ENCODE measurements at regions not wholly inside any gene's neighbourhood (a gene's known extent, or its start where the extent isn't known, plus 50 kb on each side); places are given as distances from the start of the nearest gene placed in this dataset.

DNA sequence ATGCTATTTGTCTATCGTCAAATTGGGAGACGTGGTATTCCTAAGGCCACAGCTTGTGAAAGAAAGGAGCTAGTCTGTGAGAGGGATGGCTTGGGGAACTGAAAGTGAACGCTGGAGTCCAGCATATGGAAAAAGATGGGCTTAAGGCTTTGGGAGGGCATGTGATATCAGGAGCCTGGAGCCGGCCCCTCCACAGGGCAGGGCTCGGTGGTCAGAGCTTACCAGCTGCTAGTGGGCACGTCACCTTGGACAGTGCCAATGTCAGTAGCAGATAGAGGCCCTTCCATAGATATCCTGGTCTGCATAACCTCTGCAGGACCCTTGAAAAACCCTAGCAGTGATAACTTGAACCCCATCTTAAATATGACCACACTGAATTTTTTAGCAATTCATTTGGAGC is 259.1 kb upstream of the RAB6C start:
- no peak for DNase-seq

DNA sequence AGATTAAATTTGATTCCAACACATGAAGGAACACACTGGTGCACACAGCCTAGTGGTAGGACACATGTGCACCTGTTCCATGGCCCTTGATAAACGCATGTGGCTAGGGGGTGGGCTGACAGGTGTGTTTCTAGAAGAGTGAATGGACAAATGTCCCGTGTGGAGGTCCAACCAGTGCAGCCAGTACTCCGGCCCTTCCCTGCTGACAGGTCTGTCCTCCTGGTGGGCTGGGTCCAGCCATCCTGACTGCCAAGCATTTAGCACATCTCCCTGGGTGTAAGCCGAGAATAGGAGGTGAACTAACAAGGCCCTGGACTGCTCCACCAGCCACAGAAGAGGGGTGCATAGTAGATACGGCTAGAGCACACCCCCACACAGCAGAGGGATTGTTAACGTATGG is 258.7 kb upstream of the RAB6C start:
- DNase-seq: no peak

DNA sequence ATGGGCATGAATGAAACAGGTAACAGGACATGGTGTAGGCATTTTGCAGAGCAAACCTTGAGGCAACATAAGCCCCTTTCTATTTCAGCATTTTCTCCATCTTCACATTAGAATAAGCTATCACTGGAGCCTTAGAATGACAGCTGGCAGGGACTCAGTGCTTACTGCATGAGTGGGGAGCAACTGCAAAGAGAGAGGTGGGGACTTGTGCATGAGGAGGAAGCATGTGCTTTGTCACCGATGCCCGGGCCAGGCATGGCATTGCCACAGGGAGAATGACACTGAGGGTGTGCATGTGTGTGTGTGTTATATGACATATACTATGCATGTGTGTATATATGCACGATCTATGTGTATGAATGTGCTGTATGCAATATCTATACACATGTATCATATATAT is 258.2 kb upstream of the RAB6C start:
- no peak for DNase-seq

DNA sequence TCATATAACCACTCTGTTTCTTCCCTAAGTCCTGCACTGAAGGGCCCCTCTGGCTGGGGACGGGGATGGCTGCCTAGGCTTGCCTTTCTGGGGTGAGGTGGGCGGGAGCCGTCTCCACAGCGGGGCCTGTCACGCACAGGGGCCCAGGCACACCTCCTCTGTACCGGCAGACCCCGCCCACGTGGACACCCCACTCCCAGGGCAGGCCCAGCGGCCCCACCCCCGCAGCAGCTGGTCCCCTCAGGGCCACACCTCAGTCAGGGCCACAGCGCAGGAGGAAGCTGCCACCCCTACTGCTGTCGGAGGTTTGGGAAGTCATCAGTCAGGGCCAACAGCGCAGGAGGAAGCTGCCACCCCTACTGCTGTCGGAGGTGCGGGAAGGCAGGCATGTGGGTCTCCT is 257.6 kb upstream of the RAB6C start:
- DNase-seq: no peak

DNA sequence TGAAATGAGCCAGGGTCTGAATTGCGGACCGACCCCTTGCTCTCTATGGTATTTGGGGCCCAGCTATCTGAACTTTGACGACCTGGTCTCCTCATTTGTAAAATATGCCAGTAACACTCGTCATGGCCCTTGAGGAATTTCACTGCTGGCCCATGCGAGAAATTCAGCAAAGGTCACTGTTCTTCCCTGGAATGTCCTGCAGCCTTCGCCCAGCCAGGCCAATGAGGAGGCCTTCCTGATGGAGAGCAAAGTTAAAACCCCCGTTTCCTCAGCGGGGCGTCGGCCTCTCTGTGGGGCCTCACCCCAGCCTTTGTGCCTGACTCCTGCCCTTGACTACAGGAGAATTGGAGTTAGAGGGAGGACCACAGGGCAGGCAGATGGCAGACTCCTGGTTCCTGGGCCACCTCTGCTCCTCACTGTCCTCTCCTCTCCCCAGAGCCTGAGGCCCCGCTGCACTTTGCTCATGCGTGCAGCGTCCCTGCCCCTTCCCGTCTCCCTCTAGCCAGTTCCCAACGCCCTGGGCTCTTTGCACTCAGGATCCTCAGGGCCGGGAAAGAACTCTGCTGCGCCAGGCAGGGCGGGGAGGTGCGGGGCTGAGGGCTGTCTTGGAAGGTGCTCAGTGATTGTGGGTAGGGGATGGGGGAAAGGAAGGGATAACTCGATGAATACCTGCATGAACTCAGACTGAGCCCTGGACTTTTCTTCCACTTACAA is 257.0 kb upstream of the RAB6C start:
- DNase-seq: no peak

DNA sequence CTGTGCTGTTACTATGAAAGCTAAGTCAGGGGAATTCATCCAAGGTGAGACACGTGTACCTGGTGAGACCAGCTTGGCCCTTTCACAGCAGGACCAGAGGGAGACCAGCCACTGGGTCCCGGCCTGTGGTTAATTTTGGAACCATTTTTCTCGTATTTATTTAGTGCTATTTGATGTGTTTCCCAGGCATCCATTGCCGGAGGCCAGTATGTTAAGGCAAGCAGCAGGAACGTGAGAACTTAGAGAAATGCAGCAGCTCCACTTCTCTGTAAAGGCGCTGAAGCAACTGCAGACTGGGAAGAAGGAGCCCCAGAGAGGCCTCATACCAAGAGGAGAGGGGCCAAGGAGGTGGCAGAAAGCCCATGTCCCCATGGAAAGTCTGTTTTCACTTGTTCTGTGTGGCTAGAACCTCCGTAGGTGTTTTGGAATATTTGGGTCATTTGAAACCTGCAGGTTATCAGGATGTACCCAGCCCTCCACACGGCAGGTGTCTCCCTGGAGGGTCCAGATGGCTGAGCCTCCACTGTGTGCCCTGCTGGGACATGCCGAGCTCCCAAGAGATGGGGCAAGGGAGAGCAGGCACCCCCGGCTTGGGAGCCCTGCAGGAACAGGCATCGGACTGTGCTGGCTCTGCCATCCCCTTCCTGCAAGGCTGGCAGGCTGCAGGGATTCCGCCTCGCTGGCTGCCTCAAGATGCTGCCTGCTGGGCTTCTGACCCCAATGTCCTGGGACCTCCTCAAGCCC is 256.0 kb upstream of the RAB6C start:
- DNase-seq: no peak

DNA sequence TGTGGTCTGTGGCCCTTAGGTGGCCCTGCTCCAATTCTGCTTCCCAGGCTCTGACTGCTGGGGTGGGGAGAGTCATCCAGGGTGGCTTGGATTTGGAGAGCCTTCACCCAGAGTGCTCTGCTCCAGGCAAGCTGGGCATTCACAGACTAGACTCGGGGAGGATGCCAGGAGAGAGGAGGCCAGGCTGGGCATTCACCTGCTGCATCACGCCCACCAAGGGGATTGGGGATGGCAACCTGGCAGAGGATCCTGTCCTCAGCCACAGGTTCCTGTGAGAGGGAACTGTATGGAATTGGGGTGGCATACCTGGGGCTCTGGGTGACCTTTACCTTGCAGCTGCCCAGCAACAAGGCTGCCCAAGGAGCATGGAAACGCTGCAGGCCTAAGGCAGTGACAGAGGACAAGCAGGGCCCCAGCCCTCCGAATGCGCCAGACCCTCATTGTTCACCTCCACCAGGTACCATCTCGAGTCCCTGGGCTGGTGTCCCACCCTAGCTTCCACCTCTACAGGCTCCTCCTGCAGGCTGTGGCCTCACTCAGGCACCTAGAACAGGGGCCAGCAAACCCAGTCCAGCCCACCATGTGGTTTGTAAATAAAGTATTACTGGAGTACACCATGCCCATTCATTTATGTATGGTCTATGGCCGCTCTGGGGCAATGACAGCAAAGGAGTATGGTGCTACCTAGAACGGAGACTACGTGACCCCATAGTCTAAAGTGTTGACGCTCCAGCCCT is 255.3 kb upstream of the RAB6C start:
- DNase-seq: no peak

DNA sequence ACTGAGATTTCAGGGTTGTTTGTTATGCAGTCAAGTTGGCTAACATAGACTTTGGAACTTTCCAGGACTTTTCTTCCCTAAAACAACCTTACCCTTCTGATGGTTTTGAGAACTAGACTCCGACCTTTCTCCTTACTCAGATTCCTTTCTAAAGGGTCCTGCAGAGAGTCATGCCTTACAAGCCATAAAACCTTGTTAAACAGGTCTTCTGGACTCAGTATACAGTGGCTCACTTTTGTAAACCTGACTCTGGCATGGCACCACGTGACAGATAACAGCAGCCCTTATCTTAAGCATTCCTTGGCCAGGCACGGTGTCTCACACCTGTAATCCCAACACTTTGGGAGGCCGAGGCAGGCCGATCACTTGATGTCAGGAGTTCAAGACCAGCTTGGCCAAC is 253.2 kb upstream of the RAB6C start:
- DNase-seq: no peak

DNA sequence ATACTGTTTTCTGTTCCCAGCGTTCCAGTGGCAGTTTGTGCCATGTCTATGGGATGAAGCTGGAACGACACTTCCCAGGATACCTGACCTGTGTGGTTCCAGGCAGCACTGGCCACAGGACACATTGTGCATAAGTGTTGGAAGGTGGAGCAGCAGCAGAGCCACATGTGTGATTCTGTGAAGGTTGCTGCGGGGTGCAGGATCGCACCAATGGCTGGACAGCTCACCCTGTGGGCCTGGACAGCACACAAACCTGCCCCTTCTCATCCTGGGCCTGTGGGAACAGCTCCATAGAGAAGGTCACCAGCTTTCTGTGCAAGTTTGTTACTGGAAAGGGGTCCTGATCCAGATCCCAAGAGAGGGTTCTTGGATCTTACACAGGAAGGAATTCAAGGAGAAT is 252.2 kb upstream of the RAB6C start:
- DNase-seq: no peak

DNA sequence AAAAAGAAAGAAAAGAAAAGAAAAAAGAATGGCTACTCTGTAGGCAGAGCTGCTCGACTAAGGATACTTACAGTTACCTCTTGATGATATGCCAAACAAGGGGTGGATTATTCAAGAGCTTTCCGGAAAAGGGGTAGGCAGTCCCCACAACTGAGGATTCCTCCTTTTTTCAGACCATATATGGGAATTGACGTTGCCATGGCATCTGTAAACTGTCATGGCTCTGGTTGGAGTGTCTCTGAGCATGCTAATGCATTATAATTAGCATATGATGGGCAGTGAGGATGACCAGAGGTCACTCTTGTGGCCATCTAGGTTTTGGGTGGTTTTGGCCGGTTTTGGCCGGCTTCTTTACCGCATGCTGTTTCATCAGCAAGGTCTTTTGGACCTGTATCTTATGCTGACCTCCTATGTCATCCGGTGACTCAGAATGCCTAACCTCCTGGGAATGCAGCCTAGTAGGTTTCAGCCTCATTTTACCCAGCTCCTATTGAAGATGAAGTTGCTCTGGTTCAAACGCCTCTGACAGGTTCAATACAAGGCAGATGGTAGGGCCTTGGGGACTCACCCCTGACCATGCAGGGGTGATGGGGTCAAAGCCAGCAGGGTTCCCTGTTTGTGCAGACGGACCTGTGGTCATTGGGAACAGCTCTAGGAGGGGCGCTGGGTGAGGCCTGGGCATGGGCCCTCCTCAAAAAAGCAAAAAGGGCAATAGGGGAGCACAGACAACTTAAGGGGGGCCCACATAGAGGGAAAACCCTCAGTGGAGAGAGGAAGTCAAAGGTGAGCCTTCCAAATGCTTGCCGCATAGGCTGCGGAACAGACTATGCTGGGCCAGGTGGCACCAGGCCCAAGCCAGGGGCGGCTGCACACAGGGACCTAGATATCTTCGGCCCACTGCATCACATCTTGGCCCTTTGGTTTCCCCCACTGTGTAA is 251.2 kb upstream of the RAB6C start:
- no peak for DNase-seq

DNA sequence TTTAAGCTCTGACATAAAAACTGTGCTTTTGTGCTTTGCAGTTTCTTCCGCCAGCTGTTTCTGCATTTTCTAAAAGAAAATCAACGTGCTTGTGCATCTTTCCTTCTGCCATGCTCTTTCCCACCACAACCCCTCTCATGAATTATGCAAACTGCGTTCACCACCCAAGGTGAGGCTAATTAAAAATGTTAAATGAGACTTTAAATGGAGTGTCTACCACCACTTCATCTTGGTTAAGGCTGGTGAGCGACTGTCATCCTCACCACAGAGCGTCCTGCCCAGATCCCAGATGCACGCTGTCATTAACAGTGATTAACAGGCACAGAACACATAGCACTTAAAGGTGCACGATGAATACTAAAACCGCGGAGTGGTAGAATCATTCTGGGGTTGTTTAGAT is 250.5 kb upstream of the RAB6C start:
- no peak for DNase-seq

DNA sequence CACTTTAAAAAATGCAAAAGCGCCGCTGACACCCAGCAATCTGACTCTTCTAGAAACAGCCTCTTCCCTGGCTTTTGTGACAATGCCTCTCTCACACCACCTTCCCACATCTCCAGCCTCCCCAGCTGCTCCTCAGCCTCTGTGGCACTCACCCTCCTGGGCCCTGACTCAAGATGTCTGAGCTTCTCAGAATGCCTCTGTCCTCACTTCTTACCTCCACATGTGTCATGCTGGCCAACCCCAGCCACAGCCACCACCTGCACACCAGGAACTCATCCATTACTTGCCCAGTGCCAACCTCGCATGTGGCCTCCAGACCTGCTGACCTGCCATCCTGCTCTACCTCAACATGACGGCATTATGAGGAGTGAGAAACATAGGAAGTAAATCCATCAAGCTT is 249.8 kb upstream of the RAB6C start:
- no peak for DNase-seq

DNA sequence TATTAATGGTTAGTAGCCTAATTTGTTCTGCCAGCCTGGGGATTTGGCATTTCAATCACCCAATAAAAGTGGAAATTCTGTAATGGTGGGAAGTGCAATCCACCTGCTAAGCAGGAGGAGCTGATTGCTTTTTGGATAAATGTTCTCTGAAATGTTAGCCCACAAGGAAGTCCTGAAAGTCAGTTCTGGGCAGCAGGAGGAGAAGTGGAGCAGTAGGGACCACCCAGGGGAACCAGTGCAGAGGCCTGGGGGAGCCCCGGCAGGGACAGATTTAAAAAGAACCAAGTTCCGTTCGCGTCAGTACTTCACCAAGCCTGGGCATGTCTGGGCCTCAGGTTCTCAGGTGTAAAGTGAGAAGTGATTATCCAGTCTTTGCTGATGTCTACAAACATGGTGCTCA is 248.5 kb upstream of the RAB6C start:
- no peak for DNase-seq

DNA sequence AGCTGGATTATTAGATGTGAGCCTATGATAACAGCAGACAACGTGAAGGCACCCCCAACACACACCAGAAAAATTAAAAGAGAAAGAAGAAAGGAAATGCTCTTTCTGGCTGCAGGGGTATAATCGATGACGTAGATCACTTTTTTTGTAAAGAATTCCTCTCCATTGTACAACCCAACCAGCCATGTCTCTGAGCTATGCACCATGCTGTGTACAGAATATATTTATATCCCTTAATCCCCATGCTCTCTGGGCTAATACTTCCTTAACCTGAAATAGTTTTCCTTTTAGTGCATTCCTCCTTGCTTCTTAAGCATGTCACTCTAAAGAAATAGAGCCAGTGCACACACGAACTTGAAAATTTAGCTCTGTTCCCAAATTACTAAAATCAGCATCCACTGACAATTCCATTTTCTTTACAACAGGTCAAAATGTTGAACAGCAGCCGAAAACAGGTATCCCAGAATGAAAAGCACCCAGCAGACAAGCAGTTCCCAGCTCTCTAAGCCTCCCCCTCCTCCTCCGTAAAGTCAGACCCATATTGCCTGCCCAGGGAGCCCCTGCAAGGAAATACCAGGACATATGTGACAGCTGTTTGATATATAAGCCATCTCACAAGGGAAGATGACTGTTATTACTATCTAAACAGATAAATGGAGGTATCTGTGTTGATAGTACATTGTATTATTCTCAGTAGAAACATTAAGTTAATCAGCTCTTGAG is 247.4 kb upstream of the RAB6C start:
- no peak for DNase-seq

DNA sequence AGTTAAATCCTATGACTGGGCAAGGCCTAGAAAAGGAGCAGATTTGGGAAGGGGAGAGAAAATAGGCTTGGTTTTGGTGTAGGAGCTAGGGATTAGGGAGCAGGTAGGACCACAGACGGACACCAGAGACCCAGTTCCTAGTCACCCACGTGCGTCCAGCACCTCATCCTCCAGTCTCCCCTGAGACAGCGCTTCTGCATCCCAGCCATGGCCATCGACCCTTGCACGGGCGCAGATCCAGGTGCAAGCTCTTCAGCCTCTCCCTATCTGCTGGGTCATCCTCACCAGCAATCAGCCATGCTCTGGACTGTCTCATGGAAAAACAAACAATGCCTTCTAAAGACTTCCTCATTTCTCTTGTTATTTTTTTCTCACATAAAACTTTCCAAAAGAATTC is 246.8 kb upstream of the RAB6C start:
- no peak for DNase-seq

DNA sequence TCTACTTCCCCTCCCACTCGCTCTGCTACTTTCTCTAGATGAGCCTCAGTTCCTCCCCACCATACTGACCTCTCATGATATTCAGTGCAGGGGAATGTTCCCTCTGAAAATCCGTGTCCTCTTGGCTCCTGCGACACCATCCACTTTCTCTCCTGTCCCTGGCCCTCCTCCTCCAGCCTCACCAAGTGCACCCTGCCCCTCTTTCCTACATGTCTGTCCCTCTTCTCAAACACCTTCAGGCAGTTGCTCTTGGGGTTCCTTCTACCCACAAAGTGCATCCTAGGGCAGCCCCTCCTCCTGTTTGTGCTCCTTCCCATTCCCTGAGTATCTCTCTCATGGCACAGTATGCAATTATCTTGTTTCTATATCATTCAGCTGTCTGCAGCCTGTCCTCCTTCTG is 246.4 kb upstream of the RAB6C start:
- DNase-seq: no peak

DNA sequence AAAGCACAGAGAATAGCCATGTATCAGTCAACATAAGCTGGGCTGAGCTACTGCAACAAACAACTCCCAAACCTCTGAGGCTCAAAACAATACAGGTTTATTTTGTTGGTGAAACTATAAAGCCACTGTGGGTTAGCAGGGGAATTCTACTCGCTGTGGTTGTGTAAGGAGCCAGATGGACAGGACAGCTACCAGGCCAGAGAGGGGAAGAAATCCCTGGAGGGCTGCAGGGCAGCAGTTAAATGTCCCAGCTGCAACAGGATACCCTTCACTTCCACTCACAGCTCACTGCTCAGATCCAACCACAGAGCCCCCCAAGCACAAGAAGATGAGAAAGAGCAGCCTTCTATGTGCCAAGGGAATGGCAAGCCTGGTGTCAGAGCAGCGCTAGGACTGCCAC is 245.9 kb upstream of the RAB6C start:
- no peak for DNase-seq

DNA sequence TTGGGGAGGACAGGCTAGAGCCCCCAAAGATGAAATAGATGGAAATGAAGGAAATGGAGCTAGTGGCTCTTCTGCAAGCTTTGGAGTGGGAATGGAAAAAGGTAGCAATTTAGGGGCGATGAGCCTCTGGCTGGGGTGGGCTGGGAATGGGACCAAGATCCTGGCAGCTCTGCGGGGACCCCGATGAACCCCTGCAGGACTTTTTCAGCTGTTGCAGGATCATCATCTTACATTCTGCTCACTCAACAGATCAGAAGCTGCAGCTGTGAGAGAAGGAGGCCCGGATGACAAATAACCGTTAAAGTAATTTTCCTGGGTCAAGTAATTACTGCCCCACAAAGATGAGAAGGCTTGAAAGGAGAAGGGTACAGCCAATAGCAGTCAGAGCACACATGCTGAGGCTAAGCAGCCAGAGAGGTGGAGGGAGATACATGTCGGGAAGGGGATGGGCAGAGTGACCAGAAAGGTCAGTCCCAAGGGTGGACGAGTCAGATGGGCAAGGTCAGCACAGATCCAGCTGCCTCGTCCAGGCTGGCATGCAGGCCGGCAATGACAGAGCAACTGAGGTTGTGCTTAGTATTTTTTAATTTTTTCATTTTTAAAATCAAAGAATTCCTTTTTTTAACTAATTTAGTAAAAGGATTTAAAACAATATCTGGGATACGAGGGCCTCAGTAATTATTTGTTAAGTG is 245.0 kb upstream of the RAB6C start:
- DNase-seq: no peak

DNA sequence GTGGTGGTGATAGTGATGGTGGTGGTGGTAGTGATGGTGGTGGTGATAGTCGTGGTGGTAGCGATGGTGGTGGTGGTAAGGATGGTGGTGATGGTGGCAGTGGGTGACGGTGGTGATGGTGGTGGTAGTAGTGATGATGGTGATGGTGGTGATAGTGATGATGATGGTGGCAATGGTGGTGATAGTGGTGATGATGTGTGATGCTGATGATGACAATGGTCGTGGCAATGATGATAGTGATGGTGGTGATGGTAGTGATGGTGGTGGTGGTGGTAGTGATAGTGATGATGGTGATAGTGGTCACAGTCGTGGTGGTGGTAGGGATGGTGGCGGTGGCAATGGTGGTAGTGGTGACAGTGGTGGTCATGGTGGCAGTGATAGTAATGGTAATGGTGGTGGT is 243.9 kb upstream of the RAB6C start:
- DNase-seq: no peak

DNA sequence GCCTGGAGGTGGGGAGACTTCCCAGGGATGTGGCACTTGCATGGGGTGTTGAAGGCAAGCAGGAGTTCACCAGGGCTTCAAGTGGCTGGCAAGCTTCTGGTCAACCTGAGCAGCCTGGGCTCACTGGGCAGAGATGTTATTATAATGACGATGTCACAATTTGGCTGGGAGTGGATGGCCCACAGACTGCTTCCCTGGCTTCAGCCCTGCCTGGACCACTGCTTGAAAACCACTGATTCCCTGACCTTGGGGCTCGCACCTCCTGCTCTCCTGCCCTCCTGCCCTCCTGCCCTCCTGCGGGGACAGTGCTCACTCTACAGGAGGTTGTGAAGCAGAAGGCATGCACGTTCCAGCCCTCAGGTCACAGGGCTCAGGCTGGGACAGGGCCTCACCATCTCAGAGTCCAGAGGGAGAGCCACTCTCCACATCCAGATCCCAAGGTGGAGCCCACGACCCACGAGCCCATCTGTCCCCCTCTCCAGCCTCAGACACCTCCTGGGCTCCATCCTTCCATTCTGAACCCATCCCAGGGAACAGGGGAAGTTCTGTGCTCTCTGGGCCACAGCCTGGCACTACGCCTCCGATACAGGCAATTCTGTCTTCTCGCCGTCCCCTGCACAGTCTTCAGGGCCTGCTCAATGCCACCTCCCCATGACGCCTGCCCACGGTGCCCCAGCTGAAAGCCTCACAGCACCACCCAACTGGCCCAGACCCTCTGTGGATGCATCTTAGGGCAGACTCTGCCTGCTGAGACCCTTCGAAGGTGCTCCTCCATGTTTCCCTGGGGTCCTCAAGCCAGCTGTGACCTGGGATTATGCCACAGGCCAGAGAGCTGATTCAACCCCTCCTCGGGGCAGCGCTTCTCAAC is 241.6 kb upstream of the RAB6C start:
- DNase-seq: no peak

All from C1 segment of cervical spinal cord (tissue), 14 donors.